ENCODE measurements at regions not wholly inside any gene's neighbourhood (a gene's known extent, or its start where the extent isn't known, plus 50 kb on each side); places are given as distances from the start of the nearest gene placed in this dataset.
A peak's percentile ranks its signal among the peaks of the same experiment; 100 is the strongest.

DNA sequence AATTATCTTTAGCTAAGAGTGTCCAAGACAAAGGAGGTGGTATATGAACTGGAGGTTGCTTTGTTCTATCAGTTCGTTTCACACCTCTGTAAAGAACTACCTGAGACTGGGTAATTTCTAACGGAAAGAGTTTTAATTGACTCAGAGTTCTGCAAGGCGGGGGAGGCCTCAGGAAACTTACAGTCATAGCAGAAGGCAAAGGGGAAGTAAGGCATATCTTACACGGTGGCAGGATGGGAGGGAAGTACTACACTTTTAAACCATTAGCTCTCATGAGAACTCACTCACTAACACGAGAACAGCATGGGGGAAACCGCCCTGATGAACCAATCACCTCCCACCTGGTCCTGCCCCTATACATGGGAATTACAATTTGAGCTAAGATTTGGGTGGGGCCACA lies 1202.3 kb upstream of the LRRTM3 start:
- Histone ChIP-seq H3K27me3 (no peaks in the 10 kb centered on the region), H3K9me2 (replicated peaks; ENCODE audit: insufficient read depth) (no peaks in the 10 kb centered on the region), H4K20me1 (ENCODE audit: insufficient read depth, poor library complexity, severe bottlenecking) (no peaks in the 10 kb centered on the region), H2AFZ (no peak overlapping the region), H3K4me3 (no peak overlapping the region), H3K36me3 (replicated peaks; ENCODE audit: insufficient read depth, low read depth) (no peaks in the 10 kb centered on the region), H3K4me2 (no peak overlapping the region), H3K79me2 (no peaks in the 10 kb centered on the region), H3K9me3 (ENCODE audit: low read depth) (no peaks in the 10 kb centered on the region), H3K4me1 (ENCODE audit: insufficient read depth) (no peaks in the 10 kb centered on the region), H3K27ac (no peak overlapping the region)
- WGBS (ENCODE audit: low lambda C conversion rate, missing lambda C conversion rate), result 73% methylated on average over 6 of the region's 6 CpGs
- TF ChIP-seq EZH2phosphoT487 (IDR thresholded peaks at IDR 0.05; ENCODE audit: low read depth, severe bottlenecking, unreplicated experiment), result no peak
- no peak for TF ChIP-seq EZH2 (IDR thresholded peaks at IDR 0.05; ENCODE audit: borderline replicate concordance)
- no peak for TF ChIP-seq CTCF (IDR thresholded peaks at IDR 0.05; ENCODE audit: poor library complexity)
- DNase-seq (ENCODE audit: low spot score), result no peak

DNA sequence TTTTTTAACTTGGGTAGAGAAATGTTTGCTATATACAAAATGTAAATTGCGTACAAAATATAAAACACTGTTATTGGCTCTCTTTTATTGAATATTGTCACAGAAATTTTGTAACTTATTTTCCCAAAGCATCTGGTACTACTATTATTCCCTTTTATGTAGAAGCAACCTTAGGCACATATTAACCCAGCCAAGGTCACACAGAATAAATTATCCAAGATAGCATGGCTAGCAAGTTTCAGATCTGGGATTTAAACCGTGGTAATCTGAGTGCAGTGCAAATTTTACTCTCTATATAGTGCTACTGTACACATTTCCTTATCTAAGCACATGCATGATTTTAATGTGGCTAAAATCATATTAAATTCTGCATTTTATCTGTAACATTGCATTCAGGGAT lies 1190.5 kb upstream of the LRRTM3 start:
- no peak for DNase-seq (ENCODE audit: low spot score)
- no peaks in the 10 kb centered on the region for H3K79me2 ChIP-seq
- H3K27me3 ChIP-seq, result no peaks in the 10 kb centered on the region
- H3K9me3 ChIP-seq (ENCODE audit: low read depth), result no peaks in the 10 kb centered on the region
- H3K4me3 ChIP-seq, result no peak overlapping the region
- H3K36me3 ChIP-seq (replicated peaks; ENCODE audit: insufficient read depth, low read depth), result no peaks in the 10 kb centered on the region
- no peak overlapping the region for H3K27ac ChIP-seq
- no peaks in the 10 kb centered on the region for H3K4me1 ChIP-seq (ENCODE audit: insufficient read depth)
- TF ChIP-seq EZH2phosphoT487 (IDR thresholded peaks at IDR 0.05; ENCODE audit: low read depth, severe bottlenecking, unreplicated experiment) (no peak), CTCF (IDR thresholded peaks at IDR 0.05; ENCODE audit: poor library complexity) (no peak), EZH2 (IDR thresholded peaks at IDR 0.05; ENCODE audit: borderline replicate concordance) (no peak)
- H2AFZ ChIP-seq, result no peak overlapping the region
- no peaks in the 10 kb centered on the region for H4K20me1 ChIP-seq (ENCODE audit: insufficient read depth, poor library complexity, severe bottlenecking)
- no peak overlapping the region for H3K4me2 ChIP-seq
- WGBS (ENCODE audit: low lambda C conversion rate, missing lambda C conversion rate), result 76% methylated on average over 2 of the region's 2 CpGs
- H3K9me2 ChIP-seq (replicated peaks; ENCODE audit: insufficient read depth), result no peaks in the 10 kb centered on the region

GRCh38 chr10:65742906-65743305 lies 1182.9 kb upstream of the LRRTM3 start:
- no peaks in the 10 kb centered on the region for H3K9me3 ChIP-seq (ENCODE audit: low read depth)
- no peak overlapping the region for H3K4me2 ChIP-seq
- WGBS (ENCODE audit: low lambda C conversion rate, missing lambda C conversion rate), result 96% methylated on average over 1 of the region's 1 CpG
- no peak overlapping the region for H3K27ac ChIP-seq
- TF ChIP-seq EZH2 (IDR thresholded peaks at IDR 0.05; ENCODE audit: borderline replicate concordance), result no peak
- TF ChIP-seq CTCF (IDR thresholded peaks at IDR 0.05; ENCODE audit: poor library complexity), result no peak
- no peak for TF ChIP-seq EZH2phosphoT487 (IDR thresholded peaks at IDR 0.05; ENCODE audit: low read depth, severe bottlenecking, unreplicated experiment)
- no peak for DNase-seq (ENCODE audit: low spot score)
- H3K4me1 ChIP-seq (ENCODE audit: insufficient read depth), result no peaks in the 10 kb centered on the region
- no peak overlapping the region for H2AFZ ChIP-seq
- no peaks in the 10 kb centered on the region for H4K20me1 ChIP-seq (ENCODE audit: insufficient read depth, poor library complexity, severe bottlenecking)
- no peaks in the 10 kb centered on the region for H3K36me3 ChIP-seq (replicated peaks; ENCODE audit: insufficient read depth, low read depth)
- H3K4me3 ChIP-seq, result no peak overlapping the region
- H3K27me3 ChIP-seq, result no peaks in the 10 kb centered on the region
- H3K79me2 ChIP-seq, result no peaks in the 10 kb centered on the region
- H3K9me2 ChIP-seq (replicated peaks; ENCODE audit: insufficient read depth), result no peaks in the 10 kb centered on the region

DNA sequence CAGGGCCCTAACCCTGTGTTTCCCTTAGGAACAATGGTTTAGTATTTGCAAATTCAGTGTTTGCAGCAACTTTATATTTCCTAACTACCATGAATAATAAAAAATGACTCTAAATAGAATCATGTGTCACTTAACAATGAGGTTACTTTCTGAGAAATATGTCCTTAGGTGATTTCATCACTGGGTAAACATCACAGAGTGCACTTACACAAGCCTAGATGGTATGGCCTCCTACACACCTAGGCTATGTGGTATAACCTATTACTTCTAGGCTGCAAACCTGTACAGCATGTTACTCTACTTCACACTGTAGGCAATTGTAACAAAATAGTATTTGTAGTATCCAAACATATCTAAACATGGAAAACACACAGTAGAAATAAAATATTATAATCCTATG lies 1174.6 kb upstream of the LRRTM3 start:
- DNase-seq (ENCODE audit: low spot score), result peak; percentile 18
- no peak overlapping the region for H2AFZ ChIP-seq

More for the DNA sequence above, 1174.6 kb upstream of the LRRTM3 start:
- H3K9me2 ChIP-seq (replicated peaks; ENCODE audit: insufficient read depth), result no peaks in the 10 kb centered on the region
- no peaks in the 10 kb centered on the region for H4K20me1 ChIP-seq (ENCODE audit: insufficient read depth, poor library complexity, severe bottlenecking)
- no peaks in the 10 kb centered on the region for H3K9me3 ChIP-seq (ENCODE audit: low read depth)
- no peaks in the 10 kb centered on the region for H3K36me3 ChIP-seq (replicated peaks; ENCODE audit: insufficient read depth, low read depth)
- H3K79me2 ChIP-seq, result no peaks in the 10 kb centered on the region
- no peak overlapping the region for H3K4me3 ChIP-seq
- H3K27ac ChIP-seq, result no peak overlapping the region
- TF ChIP-seq EZH2phosphoT487 (IDR thresholded peaks at IDR 0.05; ENCODE audit: low read depth, severe bottlenecking, unreplicated experiment) (no peak), EZH2 (IDR thresholded peaks at IDR 0.05; ENCODE audit: borderline replicate concordance) (no peak), CTCF (IDR thresholded peaks at IDR 0.05; ENCODE audit: poor library complexity) (no peak)
- H3K4me2 ChIP-seq, result no peak overlapping the region
- H3K27me3 ChIP-seq, result no peaks in the 10 kb centered on the region
- no peaks in the 10 kb centered on the region for H3K4me1 ChIP-seq (ENCODE audit: insufficient read depth)

Data from hepatocyte (in vitro differentiated cells).